Fibroblast of skin of back (primary cell): ENCODE measurements at regions not wholly inside any gene's neighbourhood (a gene's known extent, or its start where the extent isn't known, plus 50 kb on each side); places are given as distances from the start of the nearest gene placed in this dataset.

ENCODE experiments used
- DNase-seq: peaks from one replicate; pipeline ENCODE4 v3.0.0-alpha.2; 2013

GRCh38 chr3:10766049-10766705 is 49.9 kb upstream of the SLC6A11 start:
- no peak for DNase-seq
